ENCODE measurements at regions not wholly inside any gene's neighbourhood (a gene's known extent, or its start where the extent isn't known, plus 50 kb on each side); places are given as distances from the start of the nearest gene placed in this dataset.
A peak's percentile ranks its signal among the peaks of the same experiment; 100 is the strongest.

DNA sequence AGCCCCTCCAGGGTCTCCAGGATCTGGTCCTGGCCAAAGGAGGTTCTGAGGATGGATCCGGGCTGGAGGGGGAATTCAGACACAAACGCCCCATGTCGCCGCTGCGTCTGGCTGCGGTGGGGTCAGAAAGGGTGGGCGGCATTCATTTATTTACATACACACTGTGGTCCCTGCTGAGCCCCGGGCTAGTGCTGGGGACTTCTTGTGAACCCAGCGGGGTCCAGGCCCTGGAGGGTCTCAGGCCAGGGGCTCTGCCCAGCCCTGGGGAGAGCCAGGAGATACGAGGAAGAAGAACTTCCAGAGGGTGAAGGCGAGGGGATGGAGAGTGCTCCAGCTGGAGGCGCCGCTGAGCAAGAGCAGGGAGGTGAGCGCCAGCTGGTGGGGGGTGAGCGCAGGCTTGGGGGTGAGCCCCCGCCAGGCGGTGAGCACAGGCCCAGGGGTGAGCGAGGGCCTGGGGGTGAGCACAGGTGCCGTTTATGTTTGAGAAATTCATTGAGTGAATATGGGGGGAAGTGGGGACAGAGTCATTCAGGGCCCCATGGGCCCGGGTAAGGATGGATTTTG, 68.1 kb downstream of the NCOR2 start:
- no peak overlapping the region for H3K4ac ChIP-seq (ENCODE audit: low read depth, low read length)
- peaks cover 4 to 16% (median 15%) of the 10 kb centered on the region in 3 experiments; a peak in 5 of 7 replicates for H3K36me3 Mint-ChIP-seq (ENCODE audit: insufficient read depth in 1 of 3, low read depth in 3 of 3)
- peak overlapping the region; percentile 94 for H4K91ac ChIP-seq (ENCODE audit: insufficient read length, low read depth, low read length)
- H2BK5ac ChIP-seq (ENCODE audit: insufficient read length, low read length) = no peak overlapping the region
- H2AFZ ChIP-seq (ENCODE audit: low read length) = no peak overlapping the region
- DNase-seq = no peak
- H3K4me1 ChIP-seq (ENCODE audit: insufficient read depth, low read length) = peaks cover 1% of the 10 kb centered on the region; the same call in 1 of the 2 replicates
- peak overlapping the region in 1 of 2 experiments; percentile 6; a peak in 1 of 5 replicates for H3K4me3 Mint-ChIP-seq
- no peak overlapping the region for H3K27ac ChIP-seq (ENCODE audit: insufficient read length, low read depth, low read length)
- H3K27me3 Mint-ChIP-seq (ENCODE audit: low read depth) = no peaks in the 10 kb centered on the region; the same call in 1 of the 2 replicates
- no peaks in the 10 kb centered on the region for H3K9me3 ChIP-seq (ENCODE audit: control insufficient read depth, low read depth, low read length)
- no peak overlapping the region for H3K23ac ChIP-seq (ENCODE audit: insufficient read length, low read depth, low read length)
- no peaks in the 10 kb centered on the region for H4K20me1 ChIP-seq (ENCODE audit: control insufficient read depth, insufficient read depth, insufficient read length)
- H3K79me1 ChIP-seq (ENCODE audit: insufficient read depth, low read depth, low read length, poor library complexity, severe bottlenecking) = peaks cover 16% of the 10 kb centered on the region
- no peaks in the 10 kb centered on the region for H3K23me2 ChIP-seq (ENCODE audit: insufficient read length, low read depth, low read length, poor library complexity, severe bottlenecking)
- H2BK20ac ChIP-seq (ENCODE audit: low read depth, low read length, poor library complexity, severe bottlenecking) = no peak overlapping the region
- H3K4me2 ChIP-seq (ENCODE audit: insufficient read depth, insufficient read length, low read length) = no peak overlapping the region
- no peak overlapping the region for H3T11ph ChIP-seq (ENCODE audit: low read length)
- H3K4me1 Mint-ChIP-seq = peaks cover 49 to 65% of the 10 kb centered on the region in 2 experiments
- no peaks in the 10 kb centered on the region for H3K9me3 Mint-ChIP-seq
- TF ChIP-seq, protein P1, sequence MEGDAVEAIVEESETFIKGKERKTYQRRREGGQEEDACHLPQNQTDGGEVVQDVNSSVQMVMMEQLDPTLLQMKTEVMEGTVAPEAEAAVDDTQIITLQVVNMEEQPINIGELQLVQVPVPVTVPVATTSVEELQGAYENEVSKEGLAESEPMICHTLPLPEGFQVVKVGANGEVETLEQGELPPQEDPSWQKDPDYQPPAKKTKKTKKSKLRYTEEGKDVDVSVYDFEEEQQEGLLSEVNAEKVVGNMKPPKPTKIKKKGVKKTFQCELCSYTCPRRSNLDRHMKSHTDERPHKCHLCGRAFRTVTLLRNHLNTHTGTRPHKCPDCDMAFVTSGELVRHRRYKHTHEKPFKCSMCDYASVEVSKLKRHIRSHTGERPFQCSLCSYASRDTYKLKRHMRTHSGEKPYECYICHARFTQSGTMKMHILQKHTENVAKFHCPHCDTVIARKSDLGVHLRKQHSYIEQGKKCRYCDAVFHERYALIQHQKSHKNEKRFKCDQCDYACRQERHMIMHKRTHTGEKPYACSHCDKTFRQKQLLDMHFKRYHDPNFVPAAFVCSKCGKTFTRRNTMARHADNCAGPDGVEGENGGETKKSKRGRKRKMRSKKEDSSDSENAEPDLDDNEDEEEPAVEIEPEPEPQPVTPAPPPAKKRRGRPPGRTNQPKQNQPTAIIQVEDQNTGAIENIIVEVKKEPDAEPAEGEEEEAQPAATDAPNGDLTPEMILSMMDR (conservative IDR thresholded peaks at IDR 0.05) = peak; percentile 39; the same call in 2 of the 3 replicates
- H3K79me2 ChIP-seq (ENCODE audit: insufficient read depth, low read length) = peaks cover 35% of the 10 kb centered on the region; the same call in 1 of the 2 replicates
- no peaks in the 10 kb centered on the region for H3K27me3 ChIP-seq (ENCODE audit: insufficient read depth, low read length)
- no CpG with 5 or more reads among the region's 20 CpGs for WGBS (ENCODE audit: extremely low coverage, insufficient read length, low lambda C conversion rate)
- H3K18ac ChIP-seq (ENCODE audit: insufficient read length, low read depth, low read length) = peak overlapping the region; percentile 4
- no peak overlapping the region for H2BK15ac ChIP-seq (ENCODE audit: low read depth, low read length)
- no peak overlapping the region for H2BK12ac ChIP-seq (ENCODE audit: insufficient read length, low read depth, low read length)
- H3K14ac ChIP-seq (ENCODE audit: insufficient read depth, low read length) = no peak overlapping the region; the same call in 1 of the 2 replicates
- peak overlapping the region; percentile 82 to 97 (median 92) for H3K27ac Mint-ChIP-seq
- no peak overlapping the region for H3K9ac ChIP-seq (ENCODE audit: extremely low read depth, insufficient read length, low read length)
- H4K5ac ChIP-seq (ENCODE audit: insufficient read length, low read depth, low read length) = no peak overlapping the region
- H3K56ac ChIP-seq (ENCODE audit: insufficient read length, low read depth, low read length) = no peak overlapping the region
- no peak overlapping the region for H2BK120ac ChIP-seq (ENCODE audit: low read depth, low read length, poor library complexity, severe bottlenecking)
- no peak overlapping the region for H2AK5ac ChIP-seq (ENCODE audit: insufficient read length, low read length)
- H4K8ac ChIP-seq (replicated peaks; ENCODE audit: insufficient read length, low read depth, low read length) = no peak overlapping the region

Data from H9 (cell line).